Smooth muscle cell (in vitro differentiated cells): ENCODE measurements at regions not wholly inside any gene's neighbourhood (a gene's known extent, or its start where the extent isn't known, plus 50 kb on each side); places are given as distances from the start of the nearest gene placed in this dataset.
A peak's percentile ranks its signal among the peaks of the same experiment; 100 is the strongest.

Source experiments
- DNase-seq: peaks from one replicate; lab custom pipeline; 2025; ENCODE audit not compliant: unreplicated experiment; lab: John Stamatoyannopoulos, UW
- H2AFZ ChIP-seq: fragments of 200-600 bp; sonication (generic); 2 replicates; pipeline ENCODE4 v1.6.0; 2016; ENCODE audit warnings: antibody characterized with exemption, low read depth, mild to moderate bottlenecking
- H3F3A ChIP-seq: fragments of 200-600 bp; sonication (generic); 2 replicates; pipeline ENCODE4 v1.6.0; 2017; ENCODE audit warnings: antibody characterized with exemption, low read depth
- H3K27ac ChIP-seq: fragments of 200-600 bp; sonication (generic); 2 replicates; pipeline ENCODE4 v1.5.1; 2016; ENCODE audit warnings: low read depth, mild to moderate bottlenecking
- H3K27me3 ChIP-seq: fragments of 200-600 bp; sonication (generic); 2 replicates; pipeline ENCODE4 v1.6.1; 2016; ENCODE audit warnings: low read depth, mild to moderate bottlenecking
- H3K36me3 ChIP-seq: fragments of 200-600 bp; sonication (generic); 2 replicates; pipeline ENCODE4 v1.5.1; 2016; ENCODE audit warnings: low read depth
- H3K4me1 ChIP-seq: fragments of 200-600 bp; sonication (generic); 2 replicates; pipeline ENCODE4 v1.5.1; 2016; ENCODE audit warnings: low read depth
- H3K4me2 ChIP-seq: fragments of 200-600 bp; sonication (generic); 2 replicates; pipeline ENCODE4 v1.6.0; 2016; ENCODE audit warnings: mild to moderate bottlenecking
- H3K4me3 ChIP-seq: fragments of 200-600 bp; sonication (generic); 2 replicates; pipeline ENCODE4 v1.5.1; 2016; ENCODE audit warnings: mild to moderate bottlenecking
- H3K79me2 ChIP-seq: fragments of 200-600 bp; sonication (generic); 2 replicates; pipeline ENCODE4 v1.6.0; 2016; ENCODE audit warnings: low read depth, mild to moderate bottlenecking
- H3K9ac ChIP-seq: fragments of 200-600 bp; sonication (generic); 2 replicates; pipeline ENCODE4 v1.6.0; 2016; ENCODE audit warnings: low read depth
- H3K9me3 ChIP-seq: fragments of 200-600 bp; sonication (generic); replicated peaks from 2 replicates; pipeline ENCODE4 v1.5.1; 2016; ENCODE audit warnings: low read depth
- H4K20me1 ChIP-seq: fragments of 200-600 bp; sonication (generic); 2 replicates; pipeline ENCODE4 v1.6.0; 2016; ENCODE audit warnings: low read depth
- CTCF ChIP-seq: fragments of 200-600 bp; sonication (generic); IDR thresholded peaks from 2 replicates; pipeline ENCODE4 v1.5.1; 2017; ENCODE audit warnings: borderline replicate concordance, mild to moderate bottlenecking, antibody characterized with exemption; ENCODE audit not compliant: insufficient read depth, poor library complexity, severe bottlenecking
- WGBS: methylation state at CpG from one replicate; pipeline ENCODE4 v1.1.7; 2016; ENCODE audit warnings: low lambda C conversion rate; 5-methylcytosine and 5-hydroxymethylcytosine counted together

- H3F3A ChIP-seq = no peaks in the 10 kb centered on the region
- peaks cover 10% of the 10 kb centered on the region for H3K4me1 ChIP-seq
- H3K9me3 ChIP-seq = no peaks in the 10 kb centered on the region
- no peak for DNase-seq
- no peaks in the 10 kb centered on the region for H4K20me1 ChIP-seq
- no peak for TF ChIP-seq CTCF
- no peak overlapping the region for H3K9ac ChIP-seq
- H2AFZ ChIP-seq = no peak overlapping the region
- no peaks in the 10 kb centered on the region for H3K36me3 ChIP-seq
- WGBS = 100% methylated on average over 1 of the region's 1 CpG
- no peaks in the 10 kb centered on the region for H3K27me3 ChIP-seq
- H3K27ac ChIP-seq = no peak overlapping the region
- no peak overlapping the region for H3K4me3 ChIP-seq
- H3K79me2 ChIP-seq = no peaks in the 10 kb centered on the region
- no peak overlapping the region for H3K4me2 ChIP-seq
Measured at GRCh38 chr4:30862196-30862595, 142.0 kb downstream of the PCDH7 start.

GRCh38 chr4:30863021-30863420, 142.9 kb downstream of the PCDH7 start:
- H3K4me3 ChIP-seq = no peak overlapping the region
- no peaks in the 10 kb centered on the region for H3K79me2 ChIP-seq
- H3K36me3 ChIP-seq = no peaks in the 10 kb centered on the region
- no peak overlapping the region for H3K9ac ChIP-seq
- H3K4me1 ChIP-seq = peaks cover 8% of the 10 kb centered on the region
- no peak overlapping the region for H3K4me2 ChIP-seq
- no peak overlapping the region for H3K27ac ChIP-seq
- no peaks in the 10 kb centered on the region for H4K20me1 ChIP-seq
- no peak overlapping the region for H2AFZ ChIP-seq
- H3K9me3 ChIP-seq = no peaks in the 10 kb centered on the region
- WGBS = 100% methylated on average over 2 of the region's 2 CpGs
- H3F3A ChIP-seq = no peaks in the 10 kb centered on the region
- no peak for DNase-seq
- no peaks in the 10 kb centered on the region for H3K27me3 ChIP-seq
- no peak for TF ChIP-seq CTCF

- no peak overlapping the region for H2AFZ ChIP-seq
- no peaks in the 10 kb centered on the region for H3K79me2 ChIP-seq
- no peaks in the 10 kb centered on the region for H3K9me3 ChIP-seq
- H3K9ac ChIP-seq = no peak overlapping the region
- H3K4me3 ChIP-seq = no peak overlapping the region
- peak overlapping the region; percentile 75 for H3K4me2 ChIP-seq
- DNase-seq = no peak
- no peak for TF ChIP-seq CTCF
- no peaks in the 10 kb centered on the region for H3K36me3 ChIP-seq
- no peaks in the 10 kb centered on the region for H4K20me1 ChIP-seq
- H3K27ac ChIP-seq = no peak overlapping the region
- H3K27me3 ChIP-seq = no peaks in the 10 kb centered on the region
- peaks cover 4% of the 10 kb centered on the region for H3K4me1 ChIP-seq
- 92% methylated on average over 3 of the region's 3 CpGs for WGBS
- peaks cover 5% of the 10 kb centered on the region for H3F3A ChIP-seq
Measured at GRCh38 chr4:30865691-30866090, 145.5 kb downstream of the PCDH7 start.

- peak overlapping the region; percentile 43 for H3K27ac ChIP-seq
- no peak for DNase-seq
- WGBS = 49% methylated on average over 1 of the region's 1 CpG
Measured at GRCh38 chr4:30866346-30866745, 146.2 kb downstream of the PCDH7 start.

More at GRCh38 chr4:30866346-30866745, 146.2 kb downstream of the PCDH7 start:
- H3K27me3 ChIP-seq = no peaks in the 10 kb centered on the region
- peaks cover 4% of the 10 kb centered on the region for H3K4me1 ChIP-seq
- H2AFZ ChIP-seq = peak overlapping the region; percentile 48
- no peaks in the 10 kb centered on the region for H4K20me1 ChIP-seq
- no peaks in the 10 kb centered on the region for H3K36me3 ChIP-seq
- TF ChIP-seq CTCF = no peak
- no peaks in the 10 kb centered on the region for H3K79me2 ChIP-seq
- H3K9me3 ChIP-seq = no peaks in the 10 kb centered on the region
- H3K4me2 ChIP-seq = peak overlapping the region; percentile 75
- no peak overlapping the region for H3K9ac ChIP-seq
- peak overlapping the region; percentile 12 for H3K4me3 ChIP-seq
- H3F3A ChIP-seq = peaks cover 5% of the 10 kb centered on the region
